Kidney capillary endothelial cell (primary cell): ENCODE measurements at regions not wholly inside any gene's neighbourhood (a gene's known extent, or its start where the extent isn't known, plus 50 kb on each side); places are given as distances from the start of the nearest gene placed in this dataset.
"Not testable (repeated sequence)": the region's sequence is repeated elsewhere in the genome, so short reads cannot be mapped to it uniquely, and the experiment has no call there.

Source experiments
- DNase-seq: peaks from one replicate; pipeline ENCODE4 v3.0.0-alpha.2; 2018; ENCODE audit warnings: low spot score

DNA sequence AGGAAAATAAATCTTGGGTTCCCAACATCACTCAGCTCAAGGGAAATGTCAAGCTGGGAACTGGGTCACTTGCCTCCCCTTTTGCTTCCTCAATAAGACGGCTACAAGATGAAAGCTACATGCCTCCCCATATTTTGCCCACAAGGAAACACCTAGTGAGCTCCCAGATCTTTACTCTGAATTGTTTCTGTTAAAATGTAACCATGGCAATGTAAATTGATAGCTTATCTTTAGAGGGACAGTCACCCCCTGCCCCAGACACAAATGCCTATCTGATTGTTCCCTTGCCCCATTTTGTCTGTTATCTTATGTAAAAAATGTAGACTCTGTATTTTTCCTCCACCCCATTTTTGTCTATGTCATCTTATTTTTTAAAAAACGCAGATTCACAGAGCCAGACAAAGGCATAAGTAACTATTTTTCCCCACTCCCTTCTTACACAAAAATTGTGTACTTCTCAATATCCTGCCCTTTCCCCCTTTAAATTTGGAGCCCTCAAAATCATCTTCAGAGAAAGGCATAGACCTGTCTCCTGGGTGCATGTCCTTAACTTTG is 288.7 kb upstream of the ERCC4 start:
- no peak for DNase-seq

DNA sequence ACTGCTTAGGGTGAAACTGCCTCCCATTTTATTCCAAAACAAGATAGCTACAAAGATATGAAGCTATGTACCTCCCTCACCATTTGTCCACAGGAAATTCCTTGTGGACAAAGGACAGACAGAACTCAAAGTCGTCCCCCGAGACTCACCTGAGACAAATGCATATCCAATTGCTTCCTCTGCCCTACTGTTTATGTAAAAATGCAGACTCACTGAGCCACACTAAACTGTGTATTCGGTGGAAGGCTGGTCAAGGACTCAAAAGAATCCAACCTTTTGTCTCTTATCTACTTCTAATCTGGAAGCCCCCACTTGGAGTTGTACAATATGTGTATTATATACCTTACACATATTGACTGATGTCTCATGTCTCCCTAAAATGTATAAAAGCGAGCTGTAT is 288.0 kb upstream of the ERCC4 start:
- no peak for DNase-seq

DNA sequence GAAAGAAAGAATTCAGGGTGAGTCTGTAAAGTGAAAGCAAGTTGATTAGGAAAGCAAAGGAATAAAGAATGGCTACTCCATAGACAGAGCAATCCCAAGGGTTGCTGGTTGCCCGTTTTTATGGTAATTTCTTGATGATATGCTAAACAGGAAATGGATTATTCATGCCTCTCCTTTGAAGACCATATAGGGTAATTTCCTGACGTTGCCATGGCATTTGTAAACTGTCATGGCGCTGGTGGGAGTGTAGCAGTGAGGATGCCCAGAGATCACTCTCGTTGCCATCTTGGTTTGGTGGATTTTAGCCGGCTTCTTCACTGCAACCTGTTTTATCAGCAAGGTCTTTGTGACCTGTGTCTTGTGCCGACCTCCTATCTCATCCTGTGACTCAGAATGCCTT is 287.4 kb upstream of the ERCC4 start:
- not testable (repeated sequence) for DNase-seq

DNA sequence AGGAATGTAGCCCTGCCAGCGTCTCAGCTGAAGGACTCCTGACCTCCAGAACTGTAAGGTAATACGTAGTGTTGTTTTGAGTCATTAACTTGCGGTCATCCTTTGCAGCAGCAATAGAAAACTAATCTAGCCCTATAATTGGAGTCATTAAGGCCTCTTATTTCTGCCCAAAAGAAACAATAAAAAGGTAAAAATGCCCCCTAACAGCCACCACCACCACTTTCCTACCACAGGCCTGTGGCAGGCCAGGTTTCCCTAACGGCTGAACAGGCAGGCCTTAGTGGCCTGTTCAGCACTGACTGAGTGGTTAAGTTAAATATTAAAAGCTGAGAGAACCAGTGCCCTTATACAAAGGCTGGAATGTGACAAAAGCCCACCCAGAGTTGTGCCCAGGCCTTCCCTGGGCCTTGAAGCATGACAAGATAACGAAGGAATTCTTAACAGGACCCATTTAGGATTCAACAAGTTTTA is 286.5 kb upstream of the ERCC4 start:
- no peak for DNase-seq

DNA sequence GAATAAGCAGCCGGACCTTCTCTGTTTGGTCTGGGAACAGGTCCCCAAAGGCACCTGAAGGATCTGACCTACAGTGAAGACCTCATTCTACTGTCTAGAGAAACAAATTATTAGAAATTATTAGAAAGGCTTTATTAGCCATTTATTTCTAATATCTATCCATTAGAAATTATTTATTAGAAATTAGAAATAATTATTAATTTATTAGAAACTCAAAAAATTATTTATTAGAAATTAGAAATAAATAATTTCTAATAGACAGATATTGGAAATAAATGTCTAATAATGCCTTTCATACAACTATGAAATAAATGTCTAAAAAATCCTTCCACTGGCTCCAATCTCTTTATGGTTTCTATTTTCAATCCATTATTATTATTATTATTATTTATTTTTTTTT is 285.7 kb upstream of the ERCC4 start:
- no peak for DNase-seq

DNA sequence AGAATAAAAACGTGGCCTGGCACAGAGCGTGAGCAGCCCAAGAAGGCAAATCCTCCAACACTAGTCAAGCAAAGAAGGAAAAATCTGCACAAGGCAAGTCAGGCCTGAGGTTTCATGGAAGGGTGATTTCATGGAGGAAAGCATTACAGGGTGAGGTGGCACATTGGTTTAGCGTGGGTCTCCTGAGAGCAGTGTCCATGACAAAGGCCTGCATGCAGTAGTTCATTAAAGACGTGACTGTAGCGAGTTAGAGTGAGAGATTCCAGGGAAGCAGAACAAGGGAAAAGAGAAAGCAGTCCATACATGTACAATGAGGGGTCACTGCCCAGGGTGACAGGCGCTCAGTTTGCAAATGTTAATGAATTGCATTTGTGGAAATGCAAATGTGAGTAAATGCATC is 285.0 kb upstream of the ERCC4 start:
- no peak for DNase-seq

DNA sequence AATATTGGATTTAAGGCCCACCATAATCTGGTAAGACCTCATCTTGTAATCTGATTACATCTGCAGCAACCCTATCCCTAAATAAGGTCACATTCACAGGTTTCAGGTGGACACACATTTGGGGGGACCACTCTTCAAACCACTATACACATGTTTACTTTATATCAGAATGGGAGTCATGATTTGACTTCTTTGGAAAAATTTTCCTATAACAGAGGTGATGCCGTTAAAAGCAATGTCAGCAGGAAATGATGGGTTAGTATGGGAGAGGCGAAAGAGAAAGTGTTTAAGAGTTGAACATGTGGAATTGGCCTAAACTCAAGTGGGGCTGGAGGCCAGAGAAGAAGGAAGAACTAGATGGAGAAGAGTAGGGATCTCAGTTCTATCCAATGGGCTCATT is 281.7 kb upstream of the ERCC4 start:
- no peak for DNase-seq

DNA sequence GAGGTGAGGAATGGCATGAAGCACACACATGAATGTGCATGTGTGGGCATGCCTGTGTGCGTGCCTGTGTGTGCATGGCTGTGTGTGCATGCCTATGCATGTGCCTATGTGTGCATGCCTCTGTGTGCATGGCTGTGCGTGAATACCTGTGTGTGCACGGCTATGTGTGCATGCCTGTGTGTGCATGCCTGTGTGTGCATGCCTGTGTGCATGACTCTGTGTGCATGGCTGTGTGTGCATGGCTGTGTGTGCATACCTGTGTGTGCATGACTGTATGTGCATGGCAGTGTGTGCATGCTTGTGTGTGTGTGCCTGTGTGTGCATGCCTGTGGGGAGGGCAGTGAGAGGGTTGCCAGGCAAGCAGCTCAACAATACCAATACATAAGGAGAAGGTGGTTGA is 276.5 kb upstream of the ERCC4 start:
- no peak for DNase-seq

DNA sequence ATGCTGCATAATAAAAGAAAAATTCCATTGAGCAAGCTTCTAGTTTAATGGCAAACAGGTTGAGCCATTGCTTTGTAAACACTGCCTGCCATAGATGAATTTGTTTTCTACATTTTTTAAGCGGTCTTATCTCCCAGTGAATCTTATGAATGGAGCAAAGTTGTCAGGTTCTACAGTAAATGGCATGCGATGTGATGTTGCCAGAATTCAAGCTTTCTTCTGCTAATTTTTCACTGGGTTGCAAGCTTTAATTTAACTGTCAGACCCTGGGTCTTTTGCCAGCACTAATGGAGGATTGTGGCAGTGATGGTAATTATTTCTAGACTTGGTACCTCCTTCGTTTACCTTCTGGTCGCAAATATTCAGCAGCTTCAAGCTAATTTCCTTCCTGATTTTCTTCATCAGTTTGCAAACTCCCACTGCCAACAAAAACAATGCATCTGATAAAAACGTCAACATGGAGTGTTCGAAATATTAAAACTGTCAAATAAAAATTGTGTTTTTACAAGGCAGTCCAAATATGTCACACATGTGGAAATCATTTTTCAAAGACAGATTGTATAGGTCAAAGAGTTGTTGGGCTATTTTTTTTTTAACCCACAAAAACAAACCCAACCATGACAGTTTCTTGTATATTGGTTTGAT is 274.2 kb upstream of the ERCC4 start:
- no peak for DNase-seq

DNA sequence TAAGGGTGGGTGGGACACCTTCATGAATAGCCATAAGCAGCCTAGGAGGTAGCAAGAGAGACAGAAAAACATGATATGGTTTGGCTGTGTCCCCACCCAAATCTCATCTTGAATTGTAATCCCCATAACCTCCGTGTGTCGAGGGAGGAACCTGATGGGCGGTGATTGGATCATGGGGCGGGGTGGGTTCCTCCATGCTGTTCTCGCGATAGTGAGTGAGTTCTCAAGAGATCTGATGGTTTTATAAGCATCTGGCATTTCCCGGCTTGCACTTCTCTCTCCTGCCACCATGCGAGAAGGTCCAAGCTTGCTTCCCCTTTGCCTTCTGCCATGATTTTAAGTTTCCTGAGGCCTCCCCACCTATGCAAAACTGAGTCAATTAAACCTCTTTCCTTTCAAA is 259.1 kb upstream of the ERCC4 start:
- no peak for DNase-seq

DNA sequence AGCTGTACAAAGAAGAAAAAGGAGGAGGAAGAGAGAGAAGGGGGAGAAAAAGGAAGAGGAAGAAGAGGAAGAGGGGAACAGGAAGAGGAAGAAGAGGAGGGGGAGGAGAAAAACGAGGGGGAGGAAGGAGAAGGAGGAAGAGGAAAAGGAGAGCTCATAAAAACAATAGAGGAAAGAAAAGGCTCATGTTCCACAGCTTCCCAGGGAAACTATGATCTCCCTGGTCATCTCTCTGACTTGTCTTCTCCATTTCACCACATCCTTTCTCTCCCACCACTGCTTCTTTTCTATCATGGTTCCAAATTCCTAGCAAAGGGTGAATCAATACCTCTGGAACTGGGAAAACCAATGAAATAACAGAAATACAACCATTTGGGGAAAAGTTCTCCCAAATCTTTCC is 254.1 kb upstream of the ERCC4 start:
- DNase-seq, result no peak

DNA sequence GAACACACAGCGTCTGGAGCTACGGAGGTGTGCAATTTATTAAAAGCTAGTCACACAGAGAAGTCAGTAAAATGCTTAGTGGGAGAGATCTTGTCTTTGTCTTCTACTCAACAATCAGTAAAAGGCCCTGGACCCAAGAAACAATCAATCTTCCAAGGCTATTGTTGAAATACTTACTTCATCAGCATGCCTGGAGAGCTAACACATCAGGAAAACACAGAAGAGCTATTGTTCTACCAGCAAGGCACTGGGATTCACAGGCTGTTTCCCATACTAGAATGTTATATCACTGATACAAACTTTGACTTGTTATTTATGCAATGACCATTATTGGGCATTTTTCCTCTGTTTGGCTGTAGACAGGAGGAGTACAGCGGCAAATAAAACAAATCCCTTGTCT is 247.8 kb upstream of the ERCC4 start:
- DNase-seq, result no peak

DNA sequence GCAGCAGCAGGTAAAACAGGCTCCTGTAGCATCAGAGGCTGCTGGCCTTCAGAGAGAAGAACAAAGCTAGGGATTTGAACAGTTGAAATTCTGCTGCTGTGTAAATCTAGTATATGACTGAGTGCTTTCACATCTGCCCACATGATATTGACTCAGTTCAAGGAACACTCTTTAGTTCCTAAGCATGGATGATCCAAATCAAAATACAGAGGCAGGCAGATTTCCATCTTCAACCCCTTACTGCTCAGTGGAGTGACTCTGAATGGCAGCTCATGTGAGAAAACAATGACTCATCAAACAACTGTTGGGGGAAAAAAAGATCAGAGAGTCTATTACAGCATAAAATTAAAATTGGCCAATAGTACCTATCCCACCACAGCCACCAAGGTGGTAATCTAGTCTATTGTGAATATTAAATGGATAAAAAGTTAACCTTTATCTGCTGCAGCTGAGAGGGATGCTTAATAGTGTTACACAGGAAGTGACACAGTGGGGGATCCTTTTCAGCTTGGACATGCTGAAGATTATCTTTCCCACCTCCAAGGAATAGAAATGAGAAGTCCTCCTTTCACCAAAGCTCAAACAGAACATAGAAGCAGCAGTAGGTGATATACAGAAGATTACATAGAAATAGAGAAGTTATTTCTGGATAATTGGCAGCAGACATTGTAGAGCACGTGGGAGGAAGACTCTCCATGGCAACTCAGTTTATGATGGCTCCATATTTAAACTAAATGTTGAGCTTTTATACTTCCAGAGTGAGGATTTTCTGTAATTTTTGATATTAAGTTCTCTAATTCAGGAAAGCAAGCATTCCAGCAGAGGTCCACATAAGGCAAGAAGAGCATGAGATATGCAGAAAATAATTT is 239.7 kb upstream of the ERCC4 start:
- DNase-seq, result no peak

DNA sequence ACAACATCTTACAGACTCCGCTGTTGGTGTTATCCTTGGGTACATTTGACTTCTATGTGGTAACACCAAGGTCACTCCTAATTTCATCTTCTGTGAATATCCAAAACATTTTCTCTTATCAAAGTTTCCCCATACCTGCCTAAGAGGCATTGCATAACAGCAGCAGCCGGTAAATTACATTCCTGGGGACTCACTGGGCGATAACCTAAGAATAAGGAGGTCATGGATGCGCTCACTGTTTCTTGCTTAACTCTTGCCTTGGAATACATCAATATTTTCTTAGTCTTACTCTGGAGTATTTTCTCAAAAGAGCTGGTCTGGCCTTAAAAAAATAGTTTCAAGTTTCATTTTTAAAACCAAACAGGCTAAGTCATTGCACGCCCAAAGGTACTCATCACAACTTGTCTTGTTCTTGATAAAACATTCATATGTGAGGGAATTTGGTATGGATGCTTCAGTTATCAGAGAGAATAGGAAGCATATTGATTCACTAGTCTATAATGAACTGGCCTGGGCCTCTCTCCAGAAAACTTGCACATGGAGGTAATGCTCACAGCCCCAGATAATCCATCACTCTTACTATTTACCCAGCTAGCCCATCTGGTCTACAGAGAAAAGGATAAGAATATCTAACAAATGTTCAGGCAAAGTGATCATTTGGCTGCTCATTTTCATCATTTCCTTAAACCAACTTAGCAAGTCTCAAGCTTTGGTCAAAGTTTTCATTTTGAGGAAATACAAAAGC is 235.0 kb upstream of the ERCC4 start:
- DNase-seq, result no peak

DNA sequence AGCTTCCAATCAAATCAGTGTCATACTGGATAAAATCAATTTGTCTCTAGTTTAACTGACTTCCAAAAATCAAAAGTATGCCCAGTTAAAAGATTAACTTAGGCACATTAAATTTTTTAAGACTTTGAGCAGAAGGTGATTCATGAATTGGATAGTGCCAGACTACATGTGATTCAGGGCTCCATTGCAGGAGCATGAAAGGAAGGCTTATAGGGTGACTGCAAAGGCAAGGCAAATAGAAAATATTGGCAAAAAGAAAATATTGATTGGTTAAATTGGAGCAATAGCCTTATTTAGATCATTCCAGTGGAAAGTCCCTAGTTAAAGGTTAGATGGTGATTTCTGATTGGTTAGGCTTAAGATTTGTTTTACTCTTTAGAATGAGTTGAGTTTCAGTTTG is 223.9 kb upstream of the ERCC4 start:
- DNase-seq, result no peak

DNA sequence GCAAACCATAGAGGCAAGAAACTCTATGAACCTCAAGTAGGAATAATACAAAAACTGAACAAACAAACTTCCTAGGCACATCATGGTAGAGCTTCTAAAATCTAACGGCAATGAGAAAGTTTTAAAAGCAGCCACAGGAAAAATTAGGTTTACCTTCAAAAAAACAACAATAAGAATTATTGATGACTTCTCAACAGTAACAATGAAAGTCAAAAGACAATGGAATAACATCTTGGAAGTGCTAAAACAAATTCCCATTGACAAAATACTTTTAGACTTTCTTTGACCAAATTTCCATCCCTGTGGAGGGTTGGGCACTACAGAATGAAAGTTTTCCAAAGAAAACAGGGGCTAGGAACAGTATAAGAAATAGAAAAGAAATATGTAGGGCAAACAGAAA is 222.9 kb upstream of the ERCC4 start:
- no peak for DNase-seq

DNA sequence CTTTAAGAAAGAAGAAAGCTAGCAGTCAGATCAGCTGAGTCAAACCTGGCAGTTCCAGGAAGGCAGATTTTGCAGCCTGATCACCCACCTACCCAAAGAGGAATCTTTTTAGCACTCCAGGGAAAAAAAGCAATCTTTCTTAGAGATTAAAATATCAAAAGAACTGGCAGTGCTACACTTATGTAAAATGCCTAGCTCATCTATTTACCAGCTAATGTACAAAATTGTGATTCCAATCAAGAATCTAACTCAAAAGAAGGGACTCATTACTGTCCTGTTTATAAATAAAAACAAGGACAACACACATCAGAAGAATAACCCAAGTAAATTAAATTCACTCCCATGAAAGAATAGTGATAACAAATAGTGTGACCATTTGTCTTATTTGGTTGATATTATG is 222.4 kb upstream of the ERCC4 start:
- DNase-seq, result no peak

DNA sequence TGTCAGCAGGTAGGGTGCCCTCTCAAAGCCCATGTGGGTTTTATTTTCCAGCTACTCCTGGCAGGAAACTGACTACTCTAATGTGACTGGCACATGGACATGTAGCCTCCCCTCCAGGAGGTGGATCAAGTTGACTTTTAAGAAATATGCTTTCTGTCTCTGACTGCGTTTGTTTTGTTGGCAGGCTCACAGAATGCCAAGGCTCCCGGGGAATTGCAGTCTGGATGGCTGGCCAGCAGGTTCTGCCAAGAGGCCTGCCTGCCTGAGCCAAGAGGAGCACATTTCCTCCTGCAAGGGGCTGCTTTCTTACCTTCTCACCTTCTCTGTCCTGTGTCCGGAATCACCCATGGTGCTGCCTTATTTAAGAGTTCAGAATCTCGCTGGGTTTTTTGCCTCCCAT is 217.3 kb upstream of the ERCC4 start:
- DNase-seq, result no peak

DNA sequence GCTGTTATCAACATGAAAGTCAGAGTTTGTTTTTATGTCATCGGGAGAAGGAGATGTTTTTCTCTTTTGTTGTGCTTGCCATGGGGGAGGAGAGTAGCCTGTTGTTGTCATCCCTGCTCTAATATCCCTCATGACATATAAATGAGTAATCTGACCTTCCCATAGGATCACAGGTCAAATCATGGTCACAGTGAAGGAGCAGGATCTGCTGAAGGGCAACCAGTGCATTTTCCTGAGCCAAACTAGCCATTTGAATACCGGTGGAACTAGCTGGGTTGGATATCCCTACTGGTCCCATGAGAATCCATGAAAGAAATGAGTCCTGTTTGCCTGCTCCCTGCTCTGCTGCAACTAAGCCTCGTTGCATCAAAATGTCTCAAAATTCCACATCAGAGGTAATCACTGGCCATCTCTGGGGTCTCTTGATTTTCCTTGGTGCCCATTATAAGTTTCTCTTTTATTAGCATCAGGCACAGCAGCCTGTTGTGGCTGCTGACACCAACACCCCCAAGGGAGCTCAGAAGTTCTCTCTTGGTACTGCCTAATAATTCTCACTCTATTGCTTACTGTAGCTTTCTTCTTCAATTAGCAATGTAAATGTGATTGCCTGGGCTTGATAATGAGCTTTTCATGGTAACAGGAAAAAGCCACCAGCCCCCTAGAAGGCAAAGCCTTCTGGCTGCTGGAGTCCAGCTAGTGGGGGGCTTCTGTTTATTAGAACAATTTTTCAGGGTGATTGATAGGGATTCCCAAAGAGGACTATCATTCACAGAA is 211.4 kb upstream of the ERCC4 start:
- no peak for DNase-seq

DNA sequence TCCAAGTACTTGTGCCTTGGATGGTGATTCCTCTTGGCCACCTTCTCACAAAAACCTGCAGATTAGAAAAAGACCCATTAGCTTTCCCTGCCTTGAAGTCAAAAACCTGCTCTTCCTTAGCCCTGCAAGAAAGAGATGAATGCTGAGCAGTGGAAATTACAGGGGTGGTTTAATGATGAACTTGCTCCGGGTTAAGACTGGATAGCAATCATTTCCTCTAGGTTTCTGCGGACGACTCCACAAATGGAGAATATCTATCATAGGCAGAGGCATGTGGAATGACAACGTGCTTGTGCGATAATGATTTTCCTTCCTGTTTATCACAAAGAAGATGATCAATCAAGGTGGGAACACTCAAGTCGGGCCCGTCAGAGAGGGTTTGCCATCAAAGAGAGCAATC is 201.2 kb upstream of the ERCC4 start:
- no peak for DNase-seq

DNA sequence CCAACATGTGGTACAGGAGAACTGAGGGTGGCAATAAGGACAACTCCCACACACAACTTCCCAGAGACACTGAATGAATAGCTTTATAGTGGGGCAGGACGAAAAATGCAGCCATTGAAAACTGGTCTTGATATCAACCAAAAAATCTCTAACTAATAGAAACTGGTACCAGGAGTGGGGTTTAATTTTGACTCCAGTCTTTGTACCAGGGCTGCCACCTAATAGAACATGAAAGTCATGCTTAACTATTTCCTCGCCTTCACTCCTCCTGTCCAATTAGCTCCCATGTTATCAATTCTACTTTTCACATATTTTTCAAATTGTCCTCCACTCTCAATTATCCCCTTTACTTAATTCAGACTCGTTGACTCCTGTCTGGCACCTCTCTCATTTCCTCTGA is 192.0 kb upstream of the ERCC4 start:
- DNase-seq, result no peak

DNA sequence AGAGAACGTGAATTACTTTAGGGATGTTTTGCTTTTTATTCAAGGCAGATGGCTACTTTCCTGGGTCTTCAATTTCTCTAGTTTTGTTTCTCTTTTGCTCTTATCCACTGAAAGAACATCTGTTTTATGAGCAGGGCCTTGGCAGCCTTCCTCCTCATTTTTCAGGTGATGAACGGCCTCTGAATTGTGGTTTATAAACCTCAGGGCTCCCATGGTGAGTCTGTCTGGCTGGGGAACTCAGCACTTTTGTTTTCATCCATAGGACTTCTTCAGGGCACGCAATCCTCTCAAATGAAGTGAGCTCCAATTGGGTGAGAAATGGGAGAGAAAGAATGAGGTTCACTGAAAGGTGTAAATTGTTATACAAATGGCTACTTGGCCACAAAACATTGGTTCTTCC is 186.4 kb upstream of the ERCC4 start:
- no peak for DNase-seq
